Effector memory CD8-positive, alpha-beta T cell (primary cell): ENCODE measurements at regions not wholly inside any gene's neighbourhood (a gene's known extent, or its start where the extent isn't known, plus 50 kb on each side); places are given as distances from the start of the nearest gene placed in this dataset.
"Not testable (repeated sequence)": the region's sequence is repeated elsewhere in the genome, so short reads cannot be mapped to it uniquely, and the experiment has no call there.

Experiments used
- ATAC-seq: fragments of 150-1000 bp; cut with Tn5 transposase; replicated peaks from 2 replicates; pipeline ENCODE4 v1.10.0; 2021; ENCODE audit warnings: mild to moderate bottlenecking, moderate library complexity
- DNase-seq, 3 experiments: peaks; one replicate each; pipeline ENCODE4 v3.0.0; 2021
- H3K27ac Mint-ChIP-seq, 2 donors: one replicate each; pipeline ENCODE4 v1.8.0; 2022; ENCODE audit warnings: mild to moderate bottlenecking in 2 of 2, mixed read lengths in 2 of 2, moderate library complexity in 2 of 2
- H3K27me3 Mint-ChIP-seq, 2 donors: one replicate each; pipeline ENCODE4 v1.8.0; 2022; ENCODE audit warnings: mixed read lengths in 2 of 2
- H3K36me3 Mint-ChIP-seq: one replicate; pipeline ENCODE4 v1.8.0; 2022; ENCODE audit warnings: mild to moderate bottlenecking, moderate library complexity, mixed read lengths; ENCODE audit not compliant: insufficient read depth
- H3K4me1 Mint-ChIP-seq, 2 donors: one replicate each; pipeline ENCODE4 v1.8.0; 2022; ENCODE audit warnings: low read depth in 2 of 2, mixed read lengths in 2 of 2
- H3K4me3 Mint-ChIP-seq, 2 donors: one replicate each; pipeline ENCODE4 v1.8.0; 2022; ENCODE audit warnings: mild to moderate bottlenecking in 2 of 2, mixed read lengths in 2 of 2, moderate library complexity in 2 of 2
- H3K9me3 Mint-ChIP-seq, 2 donors: one replicate each; pipeline ENCODE4 v1.8.0; 2022; ENCODE audit warnings: mixed read lengths in 2 of 2

GRCh38 chr10:3647074-3647473 is 137.9 kb downstream of the KLF6 start:
- Mint-ChIP-seq H3K4me1 (peaks cover 1 to 4% of the 10 kb centered on the region in 2 donors), H3K4me3 (no peak overlapping the region), H3K9me3 (no peaks in the 10 kb centered on the region), H3K36me3 (no peaks in the 10 kb centered on the region), H3K27me3 (peaks cover 9 to 12% of the 10 kb centered on the region in 2 donors), H3K27ac (no peak overlapping the region)
- DNase-seq, result no peak
- no peak for ATAC-seq

DNA sequence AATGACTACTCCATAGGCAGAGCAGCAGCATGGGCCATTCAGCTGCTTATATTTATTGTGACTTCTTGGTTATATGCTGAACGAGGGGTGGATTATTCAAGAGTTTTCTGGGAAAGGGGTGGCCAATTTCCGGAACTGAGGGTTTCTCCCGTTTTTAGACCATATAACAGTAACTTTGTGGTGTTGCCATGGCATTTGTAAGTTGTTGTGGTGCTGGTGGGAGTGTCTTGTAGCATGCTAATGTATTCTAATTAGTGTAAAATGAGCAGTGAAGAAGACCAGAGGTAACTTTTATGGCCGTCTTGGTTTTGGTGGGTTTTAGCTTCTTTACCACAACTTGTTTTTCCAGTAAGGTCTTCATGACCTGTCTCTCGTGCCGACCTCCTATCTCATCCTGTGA is 139.6 kb downstream of the KLF6 start:
- Mint-ChIP-seq H3K27ac (no peak overlapping the region), H3K36me3 (no peaks in the 10 kb centered on the region), H3K4me1 (peaks cover 1 to 4% of the 10 kb centered on the region in 2 donors), H3K4me3 (no peak overlapping the region), H3K27me3 (peaks cover 9 to 12% of the 10 kb centered on the region in 2 donors), H3K9me3 (no peaks in the 10 kb centered on the region)
- ATAC-seq, result no peak
- DNase-seq, result no peak

DNA sequence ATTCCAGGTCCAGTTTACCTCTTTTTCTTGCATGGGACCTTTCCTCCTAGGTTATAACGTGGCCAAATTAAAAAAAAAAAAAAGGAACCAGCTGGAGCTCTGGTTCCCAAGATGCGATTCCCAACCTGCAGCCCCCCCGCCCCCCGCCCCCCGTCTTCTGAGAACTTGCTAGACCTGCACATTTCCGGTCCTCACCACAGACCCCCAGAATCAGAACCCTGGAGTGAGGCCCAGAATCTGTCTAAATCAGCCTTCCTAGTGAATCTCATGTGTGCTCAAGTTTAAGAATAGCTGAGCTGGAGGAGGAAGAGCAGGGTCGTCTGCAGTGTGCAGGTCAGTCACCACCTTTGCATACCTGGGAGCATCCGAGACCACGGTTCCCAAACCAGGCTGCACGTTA is 144.2 kb downstream of the KLF6 start:
- no peak for DNase-seq
- Mint-ChIP-seq H3K4me1 (peaks cover 0 to 4% of the 10 kb centered on the region in 2 donors), H3K4me3 (no peak overlapping the region), H3K36me3 (no peaks in the 10 kb centered on the region), H3K27ac (no peak overlapping the region), H3K27me3 (peaks cover 5 to 11% of the 10 kb centered on the region in 2 donors), H3K9me3 (no peaks in the 10 kb centered on the region)
- no peak for ATAC-seq

DNA sequence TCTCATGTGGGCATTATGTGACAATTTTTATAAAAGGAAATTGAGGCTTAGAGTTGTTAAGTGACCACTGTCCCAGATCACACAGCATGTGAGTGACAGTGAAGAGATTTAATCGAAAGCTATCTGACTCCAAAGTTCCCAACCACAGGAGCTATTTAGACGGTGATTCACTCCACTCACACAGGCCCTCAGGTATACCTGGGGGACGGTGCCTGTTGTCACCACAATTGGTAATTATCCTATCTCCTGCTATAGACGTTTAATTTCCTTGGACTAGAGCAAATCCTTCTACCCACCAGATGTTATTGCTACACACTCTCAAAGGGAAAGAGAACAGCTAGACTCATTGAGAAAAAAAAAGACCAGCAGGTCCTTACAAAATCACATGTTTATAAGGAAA is 145.5 kb downstream of the KLF6 start:
- no peak for ATAC-seq
- Mint-ChIP-seq H3K4me3 (no peak overlapping the region), H3K36me3 (no peaks in the 10 kb centered on the region), H3K9me3 (no peaks in the 10 kb centered on the region), H3K27me3 (peaks cover 5 to 9% of the 10 kb centered on the region in 2 donors), H3K27ac (no peak overlapping the region), H3K4me1 (peaks cover 0 to 4% of the 10 kb centered on the region in 2 donors)
- DNase-seq, result no peak

DNA sequence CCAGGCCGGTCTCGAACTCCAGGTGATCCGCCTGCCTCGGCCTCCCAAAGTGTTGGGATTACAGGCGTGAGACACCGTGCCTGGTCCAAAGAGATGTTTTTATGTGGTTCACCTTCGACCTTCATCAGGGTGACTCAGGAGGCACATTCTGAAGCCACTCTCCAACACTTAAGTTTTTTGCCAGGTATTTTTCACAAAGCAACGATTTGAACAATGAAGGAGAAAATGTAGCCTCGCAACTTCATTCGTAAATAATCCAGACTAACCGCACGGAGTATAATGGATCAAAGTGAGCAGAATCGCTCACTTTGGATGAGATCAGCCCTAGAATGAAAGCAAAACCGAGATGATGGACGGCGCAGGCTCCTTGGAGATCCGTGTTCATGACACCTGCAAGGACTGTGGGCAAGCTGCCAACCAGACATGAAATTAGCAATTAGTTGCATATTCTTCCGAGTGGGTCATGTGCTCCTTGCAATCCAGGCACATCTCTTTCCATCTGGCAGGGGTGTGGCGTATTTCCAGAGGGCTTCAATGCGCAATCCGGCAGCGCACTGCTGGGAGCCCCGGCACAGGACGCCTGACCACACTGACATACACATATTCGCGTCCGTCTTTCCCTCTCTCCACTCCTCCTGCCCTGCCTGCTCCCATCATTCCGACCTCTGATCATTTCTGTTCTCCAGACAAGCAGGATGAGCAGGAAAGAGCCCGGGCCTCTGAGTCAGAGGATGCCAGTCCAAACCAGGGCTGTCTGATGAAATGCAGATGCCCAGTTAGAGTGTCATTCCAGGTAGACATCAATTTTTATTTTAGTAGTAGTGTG is 148.4 kb downstream of the KLF6 start:
- ATAC-seq, result no peak
- Mint-ChIP-seq H3K4me1 (peaks cover 0 to 4% of the 10 kb centered on the region in 2 donors), H3K27ac (no peak overlapping the region), H3K36me3 (no peaks in the 10 kb centered on the region), H3K9me3 (no peaks in the 10 kb centered on the region), H3K27me3 (peaks cover 5 to 9% of the 10 kb centered on the region in 2 donors), H3K4me3 (no peak overlapping the region)
- no peak for DNase-seq

- Mint-ChIP-seq H3K27ac (no peak overlapping the region), H3K27me3 (peaks cover 5 to 9% of the 10 kb centered on the region in 2 donors), H3K4me3 (no peak overlapping the region), H3K4me1 (peaks cover 0 to 4% of the 10 kb centered on the region in 2 donors), H3K36me3 (no peaks in the 10 kb centered on the region), H3K9me3 (no peaks in the 10 kb centered on the region)
- DNase-seq (no peak), ATAC-seq (no peak)
Measured at GRCh38 chr10:3635697-3636096, 149.3 kb downstream of the KLF6 start.

DNA sequence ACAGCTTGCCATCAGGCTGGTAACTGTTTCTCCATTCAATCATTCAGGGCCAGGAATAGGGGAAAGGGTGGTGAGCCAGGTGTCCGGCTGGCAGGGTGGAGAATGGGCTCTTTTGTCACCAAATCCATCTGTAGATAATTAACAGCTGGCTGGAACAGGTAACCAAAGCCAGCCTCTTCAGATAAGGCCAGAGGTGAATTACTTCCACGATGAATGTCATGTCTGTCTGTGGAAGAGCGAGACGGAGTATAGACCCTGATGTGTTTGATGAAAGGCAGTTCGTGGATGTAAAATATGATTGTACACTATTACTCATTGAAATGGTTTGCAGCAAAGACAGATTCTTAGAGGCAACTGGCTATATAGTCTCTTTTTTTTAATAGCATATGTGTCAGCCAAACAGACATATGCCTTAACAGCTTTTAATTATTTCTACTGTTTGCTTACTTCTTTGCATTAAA is 149.8 kb downstream of the KLF6 start:
- Mint-ChIP-seq H3K27me3 (peaks cover 5 to 9% of the 10 kb centered on the region in 2 donors), H3K4me1 (peaks cover 0 to 4% of the 10 kb centered on the region in 2 donors), H3K27ac (peak overlapping the region in 1 of 2 donors; percentile 59), H3K9me3 (no peaks in the 10 kb centered on the region), H3K4me3 (no peak overlapping the region), H3K36me3 (no peaks in the 10 kb centered on the region)
- DNase-seq (no peak), ATAC-seq (no peak)

DNA sequence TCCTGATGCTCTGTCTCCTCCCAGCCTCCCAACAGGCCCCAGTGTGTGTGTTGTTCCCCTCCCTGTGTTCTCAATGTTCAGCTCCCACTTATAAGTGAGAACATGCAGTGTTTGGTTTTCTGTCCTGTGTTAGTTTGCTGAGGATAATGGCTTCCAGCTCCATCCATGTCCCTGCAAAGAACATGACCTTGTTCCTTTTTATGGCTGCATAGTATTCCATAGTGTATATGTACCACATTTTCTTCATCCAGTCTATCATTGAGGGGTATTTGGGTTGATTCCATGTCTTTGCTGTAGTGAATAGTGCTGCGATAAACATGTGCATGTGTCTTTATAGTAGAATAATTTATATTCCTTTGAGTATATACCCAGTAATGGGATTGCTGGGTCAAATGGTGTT is 150.4 kb downstream of the KLF6 start:
- not testable (repeated sequence) for H3K27ac Mint-ChIP-seq, H3K9me3 Mint-ChIP-seq, DNase-seq, H3K36me3 Mint-ChIP-seq, H3K4me1 Mint-ChIP-seq, H3K27me3 Mint-ChIP-seq, H3K4me3 Mint-ChIP-seq, ATAC-seq

- no peak for DNase-seq
- H3K4me3 Mint-ChIP-seq, result no peak overlapping the region
- ATAC-seq, result no peak
- H3K27me3 Mint-ChIP-seq, result peaks cover 2 to 4% of the 10 kb centered on the region in 2 donors
- no peaks in the 10 kb centered on the region for H3K4me1 Mint-ChIP-seq
- H3K27ac Mint-ChIP-seq, result no peak overlapping the region
- no peaks in the 10 kb centered on the region for H3K36me3 Mint-ChIP-seq
- H3K9me3 Mint-ChIP-seq, result no peaks in the 10 kb centered on the region
Measured at GRCh38 chr10:3631701-3632330, 153.2 kb downstream of the KLF6 start.

- DNase-seq, result no peak
- Mint-ChIP-seq H3K27ac (no peak overlapping the region), H3K4me3 (no peak overlapping the region), H3K36me3 (no peaks in the 10 kb centered on the region), H3K9me3 (no peaks in the 10 kb centered on the region), H3K4me1 (no peaks in the 10 kb centered on the region), H3K27me3 (no peaks in the 10 kb centered on the region)
- no peak for ATAC-seq
Measured at GRCh38 chr10:3631291-3631690, 153.7 kb downstream of the KLF6 start.

DNA sequence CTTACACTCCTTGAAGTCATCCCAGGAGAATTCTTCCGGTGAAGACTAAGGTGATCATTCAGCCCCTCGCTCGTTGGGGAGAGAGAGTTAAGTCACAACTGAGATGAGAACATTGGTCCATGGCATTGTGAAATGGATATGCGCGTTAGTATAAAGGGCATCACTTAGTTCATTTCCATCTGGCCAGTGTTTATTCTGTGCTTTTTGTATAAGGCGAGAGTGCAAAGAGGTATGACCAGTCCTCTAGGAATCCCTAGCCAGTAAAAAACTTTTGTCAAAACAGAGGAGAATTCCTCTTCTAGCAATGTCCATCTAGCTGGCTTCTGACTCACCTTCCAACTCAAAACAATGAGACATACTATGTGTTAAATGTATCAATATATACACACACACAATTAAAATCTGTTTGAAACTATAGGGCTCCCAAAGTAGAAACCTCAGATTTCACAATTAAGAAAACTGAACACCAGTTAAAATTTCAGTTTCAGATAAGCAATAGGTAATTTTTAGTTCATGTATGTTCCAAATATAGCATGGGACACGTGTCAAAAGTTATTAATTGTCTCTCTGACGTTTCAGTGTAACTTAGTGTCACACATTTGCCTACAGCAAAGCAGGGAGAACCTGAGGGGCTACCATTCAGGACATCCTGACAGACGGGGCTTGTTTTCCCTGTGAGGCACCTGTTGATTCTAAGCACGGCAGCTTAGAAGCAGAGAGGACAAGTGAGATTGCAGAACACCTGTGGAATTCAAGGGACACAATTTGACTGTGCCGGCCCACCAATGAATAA is 158.9 kb downstream of the KLF6 start:
- Mint-ChIP-seq H3K9me3 (no peaks in the 10 kb centered on the region), H3K4me1 (peaks cover 11 to 13% of the 10 kb centered on the region in 2 donors), H3K27me3 (no peaks in the 10 kb centered on the region), H3K4me3 (no peak overlapping the region), H3K27ac (no peak overlapping the region), H3K36me3 (no peaks in the 10 kb centered on the region)
- no peak for ATAC-seq
- no peak for DNase-seq

DNA sequence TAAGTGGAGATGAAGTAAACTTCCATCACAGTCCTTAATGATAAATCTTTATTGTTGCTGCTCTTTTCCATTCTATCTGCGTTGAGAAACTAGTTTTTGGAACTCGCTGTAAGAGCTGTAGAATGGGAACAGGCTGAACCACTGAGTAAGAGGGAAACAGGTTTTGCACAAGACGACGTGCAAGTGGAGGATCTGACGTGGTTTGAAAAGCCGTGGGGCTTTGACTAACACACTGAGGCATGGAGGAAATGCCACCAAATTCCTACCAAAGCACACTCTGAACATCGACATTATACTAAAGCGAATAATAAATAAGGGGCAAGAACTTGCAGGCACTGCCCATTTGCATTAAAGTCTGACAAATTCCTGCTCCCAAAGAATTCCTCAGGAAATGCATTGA is 160.6 kb downstream of the KLF6 start:
- peaks cover 11 to 13% of the 10 kb centered on the region in 2 donors for H3K4me1 Mint-ChIP-seq

GRCh38 chr10:3623746-3624145 is 161.3 kb downstream of the KLF6 start:
- Mint-ChIP-seq H3K4me3 (peak overlapping the region in 1 of 2 donors; percentile 58), H3K9me3 (peaks cover 0 to 1% of the 10 kb centered on the region in 2 donors), H3K36me3 (no peaks in the 10 kb centered on the region), H3K27me3 (peaks cover 0 to 18% of the 10 kb centered on the region in 2 donors), H3K27ac (peak overlapping the region in 1 of 2 donors; percentile 36), H3K4me1 (peaks cover 11 to 13% of the 10 kb centered on the region in 2 donors)
- ATAC-seq (peak; percentile 51), DNase-seq (no peak)

More for the DNA sequence above, 160.6 kb downstream of the KLF6 start:
- DNase-seq (no peak), ATAC-seq (no peak)
- peaks cover 0 to 17% of the 10 kb centered on the region in 2 donors for H3K27me3 Mint-ChIP-seq
- peak overlapping the region in 1 of 2 donors; percentile 6 for H3K4me3 Mint-ChIP-seq
- H3K27ac Mint-ChIP-seq, result no peak overlapping the region
- peaks cover 0 to 1% of the 10 kb centered on the region in 2 donors for H3K9me3 Mint-ChIP-seq
- H3K36me3 Mint-ChIP-seq, result no peaks in the 10 kb centered on the region
